ENCODE measurements at regions not wholly inside any gene's neighbourhood (a gene's known extent, or its start where the extent isn't known, plus 50 kb on each side); places are given as distances from the start of the nearest gene placed in this dataset.

- peak; percentile 13 for DNase-seq (ENCODE audit: low read depth)
- H3K4me3 ChIP-seq (replicated peaks; ENCODE audit: low read depth, low read length): no peak overlapping the region
- TF ChIP-seq, protein P1, sequence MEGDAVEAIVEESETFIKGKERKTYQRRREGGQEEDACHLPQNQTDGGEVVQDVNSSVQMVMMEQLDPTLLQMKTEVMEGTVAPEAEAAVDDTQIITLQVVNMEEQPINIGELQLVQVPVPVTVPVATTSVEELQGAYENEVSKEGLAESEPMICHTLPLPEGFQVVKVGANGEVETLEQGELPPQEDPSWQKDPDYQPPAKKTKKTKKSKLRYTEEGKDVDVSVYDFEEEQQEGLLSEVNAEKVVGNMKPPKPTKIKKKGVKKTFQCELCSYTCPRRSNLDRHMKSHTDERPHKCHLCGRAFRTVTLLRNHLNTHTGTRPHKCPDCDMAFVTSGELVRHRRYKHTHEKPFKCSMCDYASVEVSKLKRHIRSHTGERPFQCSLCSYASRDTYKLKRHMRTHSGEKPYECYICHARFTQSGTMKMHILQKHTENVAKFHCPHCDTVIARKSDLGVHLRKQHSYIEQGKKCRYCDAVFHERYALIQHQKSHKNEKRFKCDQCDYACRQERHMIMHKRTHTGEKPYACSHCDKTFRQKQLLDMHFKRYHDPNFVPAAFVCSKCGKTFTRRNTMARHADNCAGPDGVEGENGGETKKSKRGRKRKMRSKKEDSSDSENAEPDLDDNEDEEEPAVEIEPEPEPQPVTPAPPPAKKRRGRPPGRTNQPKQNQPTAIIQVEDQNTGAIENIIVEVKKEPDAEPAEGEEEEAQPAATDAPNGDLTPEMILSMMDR (IDR thresholded peaks at IDR 0.05; ENCODE audit: low read length, missing control alignments): no peak
Observed at GRCh38 chr7:41825927-41826480, 123.1 kb upstream of the INHBA start.

GRCh38 chr7:41824284-41824683 lies 121.4 kb upstream of the INHBA start:
- no peak overlapping the region for H3K4me3 ChIP-seq (replicated peaks; ENCODE audit: low read depth, low read length)
- TF ChIP-seq, protein P1 (IDR thresholded peaks at IDR 0.05; ENCODE audit: low read length, missing control alignments): no peak
- DNase-seq (ENCODE audit: low read depth): peak; percentile 22

- TF ChIP-seq, protein P1 (IDR thresholded peaks at IDR 0.05; ENCODE audit: low read length, missing control alignments): no peak
- H3K4me3 ChIP-seq (replicated peaks; ENCODE audit: low read depth, low read length): no peak overlapping the region
Observed at GRCh38 chr7:41822259-41822817, 119.4 kb upstream of the INHBA start.

GRCh38 chr7:41821521-41822213 lies 118.8 kb upstream of the INHBA start:
- H3K4me3 ChIP-seq (replicated peaks; ENCODE audit: low read depth, low read length): no peak overlapping the region
- DNase-seq (ENCODE audit: low read depth): no peak
- TF ChIP-seq, protein P1 (IDR thresholded peaks at IDR 0.05; ENCODE audit: low read length, missing control alignments): no peak

More at GRCh38 chr7:41822259-41822817, 119.4 kb upstream of the INHBA start:
- no peak for DNase-seq (ENCODE audit: low read depth)

DNA sequence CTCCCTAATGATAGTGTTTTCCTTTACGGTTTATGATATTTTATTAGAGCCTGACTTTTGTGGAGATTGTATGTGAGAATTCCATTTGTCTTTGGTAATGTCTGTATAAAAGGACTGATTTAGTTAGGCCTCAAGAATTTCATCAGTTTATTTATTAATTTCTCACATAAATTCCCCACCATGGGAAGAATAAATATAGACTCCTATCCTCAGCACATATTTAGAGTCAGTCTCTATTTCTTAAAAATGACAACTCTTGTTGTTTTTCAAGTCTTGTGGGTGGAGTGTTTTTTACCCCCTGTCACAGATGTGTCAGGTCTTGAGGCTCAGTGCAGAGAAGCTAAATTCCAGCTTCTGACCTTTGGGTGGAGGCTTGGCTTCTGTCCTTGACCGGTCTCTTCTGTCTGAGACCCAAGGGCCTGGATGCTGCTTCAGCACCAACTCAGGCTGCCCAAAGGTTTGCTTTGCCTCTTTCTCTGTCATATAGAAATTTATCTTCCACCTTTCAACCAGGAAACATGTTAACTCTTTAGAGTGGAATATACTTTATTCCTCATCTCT lies 117.3 kb upstream of the INHBA start:
- TF ChIP-seq, protein P1 (IDR thresholded peaks at IDR 0.05; ENCODE audit: low read length, missing control alignments): no peak

GRCh38 chr7:41819645-41820044 lies 116.8 kb upstream of the INHBA start:
- no peak for DNase-seq (ENCODE audit: low read depth)
- TF ChIP-seq, protein P1 (IDR thresholded peaks at IDR 0.05; ENCODE audit: low read length, missing control alignments): no peak
- no peak overlapping the region for H3K4me3 ChIP-seq (replicated peaks; ENCODE audit: low read depth, low read length)

More for the DNA sequence above, 117.3 kb upstream of the INHBA start:
- no peak for DNase-seq (ENCODE audit: low read depth)
- H3K4me3 ChIP-seq (replicated peaks; ENCODE audit: low read depth, low read length): no peak overlapping the region

Data from fibroblast of pulmonary artery (primary cell).